Mucosa of descending colon (tissue), 3 donors: ENCODE measurements at regions not wholly inside any gene's neighbourhood (a gene's known extent, or its start where the extent isn't known, plus 50 kb on each side); places are given as distances from the start of the nearest gene placed in this dataset.

Source experiments
- ATAC-seq: fragments of 200-7000 bp; cut with Tn5 transposase; one replicate; pipeline ENCODE4 v1.9.1; 2020; ENCODE audit warnings: mild to moderate bottlenecking, moderate library complexity
- DNase-seq, 3 donors: peaks; one replicate each; pipeline ENCODE4 v3.0.0-alpha.2; 2020
- H3K36me3 ChIP-seq: fragments of 200-600 bp; one replicate; pipeline ENCODE4 v1.8.0; 2021; ENCODE audit warnings: low read depth, mild to moderate bottlenecking
- H3K4me1 ChIP-seq: fragments of 200-600 bp; one replicate; pipeline ENCODE4 v1.8.0; 2021; ENCODE audit warnings: low read depth, mild to moderate bottlenecking
- H3K4me3 ChIP-seq: fragments of 200-600 bp; one replicate; pipeline ENCODE4 v1.8.0; 2021; ENCODE audit warnings: mild to moderate bottlenecking
- H3K9me3 ChIP-seq: fragments of 200-600 bp; one replicate; pipeline ENCODE4 v1.8.0; 2021; ENCODE audit warnings: mild to moderate bottlenecking
- CTCF ChIP-seq: fragments of 200-600 bp; IDR thresholded peaks from one replicate; pipeline ENCODE4 v1.8.0; 2022; ENCODE audit warnings: antibody characterized with exemption, mild to moderate bottlenecking
- intact Hi-C, 2 donors: fragments of 100-400 bp; cut with DNase I in 1 of 2; cut with micrococcal nuclease in 1 of 2; formaldehyde crosslinking; loops; one replicate each; pipeline versions ENCODE4 v1.11.0 to v1.11.1; 2022; cut with DNase I, micrococcal nuclease
- donor health status: DM: no; HTN: no; CAD: no; lungs with moderate emphysema.
- donor health status: DM: no; HTN: no; CAD: no.
- donor health status: DM: no; HTN: yes; CAD: no.

- intact Hi-C loops = no loop called here
- Histone ChIP-seq H3K4me1 (no peaks in the 10 kb centered on the region), H3K4me3 (no peak overlapping the region), H3K36me3 (no peaks in the 10 kb centered on the region), H3K9me3 (no peaks in the 10 kb centered on the region)
- no peak for ATAC-seq
- no peak for TF ChIP-seq CTCF
- no peak for DNase-seq
These were observed 159.7 kb upstream of the MBNL1 start for GRCh38 chr3:152109038-152109437.

GRCh38 chr3:152113413-152113812 lies 155.3 kb upstream of the MBNL1 start:
- Histone ChIP-seq H3K4me3 (no peak overlapping the region), H3K36me3 (no peaks in the 10 kb centered on the region), H3K4me1 (no peaks in the 10 kb centered on the region), H3K9me3 (no peaks in the 10 kb centered on the region)
- no peak for TF ChIP-seq CTCF
- no peak for DNase-seq
- ATAC-seq = no peak
- intact Hi-C loops = no loop called here

GRCh38 chr3:152113992-152114651 lies 154.6 kb upstream of the MBNL1 start:
- ATAC-seq (no peak), DNase-seq (no peak)
- H3K4me1 ChIP-seq = no peaks in the 10 kb centered on the region
- no peaks in the 10 kb centered on the region for H3K36me3 ChIP-seq
- H3K4me3 ChIP-seq = no peak overlapping the region
- TF ChIP-seq CTCF = no peak
- no peaks in the 10 kb centered on the region for H3K9me3 ChIP-seq
- intact Hi-C loops = no loop called here

GRCh38 chr3:152120601-152121269 lies 148.0 kb upstream of the MBNL1 start:
- intact Hi-C loops = no loop called here
- H3K4me1 ChIP-seq = no peaks in the 10 kb centered on the region
- TF ChIP-seq CTCF = no peak
- no peaks in the 10 kb centered on the region for H3K9me3 ChIP-seq
- DNase-seq = no peak
- H3K36me3 ChIP-seq = no peaks in the 10 kb centered on the region
- no peak for ATAC-seq
- H3K4me3 ChIP-seq = no peak overlapping the region

GRCh38 chr3:152121270-152121636 lies 147.5 kb upstream of the MBNL1 start:
- H3K9me3 ChIP-seq = no peaks in the 10 kb centered on the region

More at GRCh38 chr3:152121270-152121636, 147.5 kb upstream of the MBNL1 start:
- Histone ChIP-seq H3K36me3 (no peaks in the 10 kb centered on the region), H3K4me1 (no peaks in the 10 kb centered on the region), H3K4me3 (no peak overlapping the region)
- no peak for TF ChIP-seq CTCF
- DNase-seq (no peak), ATAC-seq (no peak)
- intact Hi-C loops = no loop called here
